Cardiac muscle cell (in vitro differentiated cells and primary cell): ENCODE measurements at regions not wholly inside any gene's neighbourhood (a gene's known extent, or its start where the extent isn't known, plus 50 kb on each side); places are given as distances from the start of the nearest gene placed in this dataset.

ENCODE experiments used
- DNase-seq, 2 donors: peaks; one replicate each; pipeline versions ENCODE4 v3.0.0 to v3.0.0-alpha.2; 2010 to 2017; ENCODE audit warnings: low read depth in 1 of 2, low spot score in 1 of 2
- H3K27ac ChIP-seq: fragments of 200-600 bp; sonication (generic); 2 replicates; pipeline ENCODE4 v1.5.1; 2016
- H3K27me3 ChIP-seq: fragments of 200-600 bp; sonication (generic); 2 replicates; pipeline ENCODE4 v1.6.0; 2016; ENCODE audit warnings: control low read depth
- H3K36me3 ChIP-seq: fragments of 200-600 bp; sonication (generic); 2 replicates; pipeline ENCODE4 v1.5.1; 2016; ENCODE audit warnings: control low read depth
- H3K4me1 ChIP-seq: fragments of 200-600 bp; sonication (generic); 2 replicates; pipeline ENCODE4 v1.8.1; 2017; ENCODE audit warnings: low read depth, mild to moderate bottlenecking, mixed run types
- H3K4me3 ChIP-seq: fragments of 200-600 bp; sonication (generic); 2 replicates; pipeline ENCODE4 v1.5.1; 2016; ENCODE audit warnings: mild to moderate bottlenecking
- H3K9me3 ChIP-seq: fragments of 200-600 bp; sonication (generic); 2 replicates; pipeline ENCODE4 v1.5.1; 2017; ENCODE audit warnings: low read depth, mild to moderate bottlenecking, control low read depth
- TF ChIP-seq, protein P1 (sequence below): IDR thresholded peaks from 2 replicates; pipeline ENCODE4 v1.5.1; 2012; ENCODE audit warnings: low read depth, mild to moderate bottlenecking, low read length

DNA sequence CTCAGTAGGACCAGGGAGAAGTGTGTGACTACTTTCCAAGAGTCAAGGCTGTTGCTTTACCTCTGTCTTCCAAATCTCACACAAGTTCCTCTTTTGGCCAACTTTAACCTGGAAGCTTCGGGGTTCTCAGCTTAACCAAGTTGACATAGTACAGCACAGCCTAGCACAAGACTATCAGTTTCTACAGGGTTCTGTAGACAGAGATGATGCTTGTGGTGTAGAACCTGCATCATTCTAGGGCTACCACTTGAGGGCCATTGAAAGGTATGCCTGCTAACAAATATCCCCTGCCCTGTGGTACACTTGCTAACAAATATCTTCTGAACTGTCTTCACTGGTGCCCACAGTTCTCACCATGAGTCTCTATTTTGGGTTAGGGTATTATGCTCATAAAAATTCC, 62.0 kb upstream of the MAP3K7 start:
- Histone ChIP-seq H3K27me3 (no peaks in the 10 kb centered on the region), H3K27ac (no peak overlapping the region), H3K4me3 (no peak overlapping the region), H3K4me1 (no peaks in the 10 kb centered on the region), H3K36me3 (no peaks in the 10 kb centered on the region), H3K9me3 (no peaks in the 10 kb centered on the region)
- no peak for DNase-seq
- TF ChIP-seq, protein P1, sequence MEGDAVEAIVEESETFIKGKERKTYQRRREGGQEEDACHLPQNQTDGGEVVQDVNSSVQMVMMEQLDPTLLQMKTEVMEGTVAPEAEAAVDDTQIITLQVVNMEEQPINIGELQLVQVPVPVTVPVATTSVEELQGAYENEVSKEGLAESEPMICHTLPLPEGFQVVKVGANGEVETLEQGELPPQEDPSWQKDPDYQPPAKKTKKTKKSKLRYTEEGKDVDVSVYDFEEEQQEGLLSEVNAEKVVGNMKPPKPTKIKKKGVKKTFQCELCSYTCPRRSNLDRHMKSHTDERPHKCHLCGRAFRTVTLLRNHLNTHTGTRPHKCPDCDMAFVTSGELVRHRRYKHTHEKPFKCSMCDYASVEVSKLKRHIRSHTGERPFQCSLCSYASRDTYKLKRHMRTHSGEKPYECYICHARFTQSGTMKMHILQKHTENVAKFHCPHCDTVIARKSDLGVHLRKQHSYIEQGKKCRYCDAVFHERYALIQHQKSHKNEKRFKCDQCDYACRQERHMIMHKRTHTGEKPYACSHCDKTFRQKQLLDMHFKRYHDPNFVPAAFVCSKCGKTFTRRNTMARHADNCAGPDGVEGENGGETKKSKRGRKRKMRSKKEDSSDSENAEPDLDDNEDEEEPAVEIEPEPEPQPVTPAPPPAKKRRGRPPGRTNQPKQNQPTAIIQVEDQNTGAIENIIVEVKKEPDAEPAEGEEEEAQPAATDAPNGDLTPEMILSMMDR: no peak

GRCh38 chr6:90646940-90647339, 60.1 kb upstream of the MAP3K7 start:
- Histone ChIP-seq H3K4me3 (no peak overlapping the region), H3K36me3 (no peaks in the 10 kb centered on the region), H3K27ac (no peak overlapping the region), H3K4me1 (no peaks in the 10 kb centered on the region), H3K27me3 (no peaks in the 10 kb centered on the region), H3K9me3 (no peaks in the 10 kb centered on the region)
- DNase-seq: no peak
- TF ChIP-seq, protein P1: no peak

DNA sequence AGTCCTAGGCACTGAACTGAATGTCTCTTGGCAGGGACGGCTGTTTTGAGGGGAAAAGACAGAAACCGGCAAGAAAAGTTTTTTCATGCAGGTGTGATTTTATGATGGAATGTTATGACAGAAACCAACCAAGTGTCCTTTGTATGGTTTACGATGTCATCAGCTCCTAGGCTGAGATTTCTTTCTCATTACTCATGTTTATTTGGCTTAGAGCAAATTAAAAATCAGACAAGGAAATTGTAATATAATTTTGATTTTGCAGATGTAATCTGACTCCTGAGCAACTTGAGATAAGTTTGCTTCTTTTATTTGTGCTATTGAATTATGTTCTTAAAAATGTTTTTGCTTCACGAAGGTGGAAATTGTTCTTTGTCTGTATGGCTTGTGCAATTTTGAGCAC, 58.8 kb upstream of the MAP3K7 start:
- no peaks in the 10 kb centered on the region for H3K4me1 ChIP-seq
- no peaks in the 10 kb centered on the region for H3K27me3 ChIP-seq
- H3K36me3 ChIP-seq: no peaks in the 10 kb centered on the region
- H3K9me3 ChIP-seq: no peaks in the 10 kb centered on the region
- no peak overlapping the region for H3K27ac ChIP-seq
- H3K4me3 ChIP-seq: no peak overlapping the region
- DNase-seq: no peak
- TF ChIP-seq, protein P1: no peak

DNA sequence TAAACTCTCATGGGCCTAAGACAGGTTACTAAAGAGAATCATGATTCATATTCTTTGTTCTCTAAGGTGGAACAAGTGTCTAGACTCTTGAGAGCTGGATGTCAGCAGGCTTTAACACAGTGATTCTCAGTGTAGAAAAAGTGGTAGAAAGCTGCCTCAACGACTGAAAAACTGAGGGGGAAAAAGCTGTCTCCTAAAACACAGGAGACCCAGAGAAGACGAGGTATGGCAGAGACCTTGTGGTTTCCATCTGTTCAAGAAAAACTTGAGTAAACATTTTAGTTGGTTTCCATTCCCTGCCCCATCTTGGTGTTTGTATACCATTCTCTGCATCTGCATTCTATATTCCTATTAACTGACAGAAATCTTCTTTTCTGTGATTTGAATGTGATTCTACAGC, 57.6 kb upstream of the MAP3K7 start:
- H3K4me1 ChIP-seq: no peaks in the 10 kb centered on the region
- no peaks in the 10 kb centered on the region for H3K9me3 ChIP-seq
- H3K27ac ChIP-seq: no peak overlapping the region
- H3K36me3 ChIP-seq: no peaks in the 10 kb centered on the region
- TF ChIP-seq, protein P1: no peak
- no peak for DNase-seq
- no peaks in the 10 kb centered on the region for H3K27me3 ChIP-seq
- no peak overlapping the region for H3K4me3 ChIP-seq

DNA sequence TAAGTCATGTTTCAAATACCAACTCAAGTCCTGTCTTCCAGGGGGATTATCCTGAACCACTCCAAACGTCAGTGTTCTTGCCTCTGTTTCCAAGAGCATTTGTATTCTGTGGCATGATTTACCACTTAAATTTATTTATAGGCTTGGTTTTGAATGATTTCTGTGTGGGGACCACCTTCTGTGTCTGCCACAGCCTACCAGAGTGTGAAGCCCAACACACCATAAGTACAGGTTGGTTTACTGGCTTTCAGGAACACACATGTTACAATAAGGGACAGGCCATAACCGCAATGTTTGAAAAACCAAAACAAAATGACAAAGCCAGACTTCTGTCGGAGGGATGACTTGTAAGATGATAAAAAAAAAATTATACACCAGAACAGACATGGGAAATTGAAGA, 56.5 kb upstream of the MAP3K7 start:
- Histone ChIP-seq H3K9me3 (no peaks in the 10 kb centered on the region), H3K27ac (no peak overlapping the region), H3K4me3 (no peak overlapping the region), H3K4me1 (no peaks in the 10 kb centered on the region), H3K36me3 (no peaks in the 10 kb centered on the region), H3K27me3 (no peaks in the 10 kb centered on the region)
- DNase-seq: no peak
- TF ChIP-seq, protein P1: no peak

GRCh38 chr6:90637320-90637719, 50.4 kb upstream of the MAP3K7 start:
- Histone ChIP-seq H3K36me3 (no peaks in the 10 kb centered on the region), H3K9me3 (no peaks in the 10 kb centered on the region), H3K4me3 (no peak overlapping the region), H3K4me1 (peaks cover 7% of the 10 kb centered on the region), H3K27ac (no peak overlapping the region), H3K27me3 (no peaks in the 10 kb centered on the region)
- no peak for DNase-seq
- TF ChIP-seq, protein P1: no peak
